ENCODE measurements at regions not wholly inside any gene's neighbourhood (a gene's known extent, or its start where the extent isn't known, plus 50 kb on each side); places are given as distances from the start of the nearest gene placed in this dataset.

DNA sequence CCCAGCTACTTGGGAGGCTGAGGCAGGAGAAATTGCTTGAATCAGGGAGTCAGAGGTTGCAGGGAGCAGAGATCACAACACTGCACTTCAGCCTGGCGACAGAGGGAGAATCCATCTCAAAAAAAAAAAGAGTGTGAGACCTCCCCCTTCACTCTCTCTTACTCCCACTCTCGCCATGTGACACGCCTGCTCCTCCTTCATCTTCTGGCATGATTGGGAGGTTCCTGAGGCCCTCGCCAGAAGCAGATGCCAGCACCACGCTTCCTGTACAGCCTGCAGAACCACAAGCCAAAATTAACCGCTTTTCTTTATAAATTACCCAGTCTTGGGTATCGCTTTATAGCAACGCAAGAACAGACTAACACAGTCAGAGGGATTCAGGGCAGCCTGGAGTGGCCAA, 66.3 kb upstream of the CREB1 start:
- H3K4me3 ChIP-seq (ENCODE audit: insufficient read depth, low read depth, low read length): no peak overlapping the region
- dilution Hi-C loops (cut with HindIII; ENCODE audit: low sequenced_read_pairs, unreplicated experiment): no loop called here
- in situ Hi-C loops (cut with MboI; ENCODE audit: low sequenced_read_pairs): no loop called here
- peaks cover 7% of the 10 kb centered on the region for H3K4me1 ChIP-seq (ENCODE audit: control insufficient read depth, insufficient read depth, low read length)
- no peak overlapping the region for H3K18ac ChIP-seq (ENCODE audit: low read depth, low read length)
- WGBS, 2 experiments (ENCODE audit: extremely low coverage in 2 of 2, insufficient read length in 1 of 2): no CpG with 5 or more reads among the region's 8 CpGs
- H2BK20ac ChIP-seq (ENCODE audit: low read depth, low read length): no peak overlapping the region
- H3K27me3 ChIP-seq (ENCODE audit: control insufficient read depth, insufficient read depth, low read length): no peaks in the 10 kb centered on the region
- no peak for ATAC-seq (ENCODE audit: low read depth)
- H4K5ac ChIP-seq (ENCODE audit: low read depth, low read length): no peak overlapping the region
- H3K9me3 ChIP-seq (ENCODE audit: control insufficient read depth, insufficient read depth, low read length): no peaks in the 10 kb centered on the region
- no peak overlapping the region for H2AK9ac ChIP-seq (replicated peaks; ENCODE audit: low read depth, low read length, poor library complexity)
- H2AK5ac ChIP-seq (ENCODE audit: low read depth, low read length): no peak overlapping the region
- no TSS peak for BruUV-seq (replicated peaks)
- no peaks in the 10 kb centered on the region for H3K79me1 ChIP-seq (ENCODE audit: low read depth in 1 of 2, low read length in 2 of 2)
- no peaks in the 10 kb centered on the region for H3K36me3 ChIP-seq (ENCODE audit: control insufficient read depth, insufficient read depth, low read length)
- H3K4me2 ChIP-seq (ENCODE audit: low read depth, low read length): no peak overlapping the region
- no peak overlapping the region for H4K8ac ChIP-seq (ENCODE audit: low read depth in 2 of 2, low read length in 2 of 2)
- no peak overlapping the region for H3K4ac ChIP-seq (ENCODE audit: low read depth, low read length)
- H2BK5ac ChIP-seq (ENCODE audit: low read depth, low read length, poor library complexity, severe bottlenecking): no peak overlapping the region
- H3K56ac ChIP-seq (ENCODE audit: extremely low read depth, insufficient read depth, low read length): no peak overlapping the region
- no peak overlapping the region for H3K14ac ChIP-seq (replicated peaks; ENCODE audit: low read depth, low read length)
- TF ChIP-seq SMC3 (IDR thresholded peaks at IDR 0.05; ENCODE audit: low read depth, low read length) (no peak), MXI1 (IDR thresholded peaks at IDR 0.05; ENCODE audit: borderline replicate concordance, low read depth, low read length) (no peak), POLR2A (IDR thresholded peaks at IDR 0.05; ENCODE audit: low read depth, low read length) (no peak), MAZ (IDR thresholded peaks at IDR 0.05; ENCODE audit: borderline replicate concordance, low read depth, low read length) (no peak), CEBPB (IDR thresholded peaks at IDR 0.05; ENCODE audit: low read depth, low read length) (no peak), USF2 (IDR thresholded peaks at IDR 0.05; ENCODE audit: low read depth, low read length) (no peak), CHD1 (IDR thresholded peaks at IDR 0.05; ENCODE audit: low read depth, low read length) (no peak), FOS (IDR thresholded peaks at IDR 0.05; ENCODE audit: low read depth, low read length) (no peak), RCOR1 (IDR thresholded peaks at IDR 0.05; ENCODE audit: insufficient replicate concordance, low read length) (no peak), CTCF (conservative IDR thresholded peaks at IDR 0.05; ENCODE audit: low read depth, low read length) (no peak), ELK1 (IDR thresholded peaks at IDR 0.05; ENCODE audit: borderline replicate concordance, low read depth, low read length) (no peak), BHLHE40 (IDR thresholded peaks at IDR 0.05; ENCODE audit: low read depth, low read length) (no peak), NFE2L2 (IDR thresholded peaks at IDR 0.05; ENCODE audit: low read depth, low read length) (no peak), MAFK (IDR thresholded peaks at IDR 0.05; ENCODE audit: low read depth, low read length) (no peak)
- no peaks in the 10 kb centered on the region for H4K20me1 ChIP-seq (ENCODE audit: insufficient read depth, low read length)
- H2BK15ac ChIP-seq (ENCODE audit: low read depth, low read length): no peak overlapping the region
- H3K23ac ChIP-seq (ENCODE audit: low read depth, low read length): no peak overlapping the region
- H4K91ac ChIP-seq (ENCODE audit: insufficient read depth, low read depth, low read length): no peak overlapping the region
- H3K9me1 ChIP-seq (ENCODE audit: insufficient read depth, low read length): 0 out of 2 replicates have a peak, but pooled peaks cover 6% of the 10 kb centered on the region
- no peak overlapping the region for H2BK120ac ChIP-seq (ENCODE audit: low read depth, low read length)
- no peak overlapping the region for H3K9ac ChIP-seq (ENCODE audit: low read depth, low read length)
- CTCF ChIA-PET: no interaction called here
- H3K27ac ChIP-seq (ENCODE audit: insufficient read depth, low read length): no peak overlapping the region
- intact Hi-C loops (cut with micrococcal nuclease): no loop called here
- POLR2A ChIA-PET (ENCODE audit: unreplicated experiment): no interaction called here
- no peak overlapping the region for H2AFZ ChIP-seq (replicated peaks; ENCODE audit: low read length, poor library complexity)
- no peak for DNase-seq

Measured in IMR-90 (cell line).